DND-41 (cell line): ENCODE measurements at regions not wholly inside any gene's neighbourhood (a gene's known extent, or its start where the extent isn't known, plus 50 kb on each side); places are given as distances from the start of the nearest gene placed in this dataset.

Source experiments
- ATAC-seq: fragments of 200-7000 bp; cut with Tn5 transposase; 3 replicates; pipeline ENCODE4 v1.9.1; 2021; ENCODE audit warnings: low read depth; ENCODE audit not compliant: insufficient read depth
- DNase-seq: peaks from one replicate; pipeline ENCODE4 v3.0.0-alpha.2; 2020
- H2AFZ ChIP-seq: 2 replicates; pipeline ENCODE4 v1.6.0; 2012; ENCODE audit warnings: low read depth, low read length
- H3K27ac ChIP-seq: 2 replicates; pipeline ENCODE4 v1.5.1; 2012; ENCODE audit warnings: low read length, inconsistent platforms
- H3K27me3 ChIP-seq: fragments of 200-600 bp; sonication (generic); 2 replicates; pipeline ENCODE4 v1.6.0; 2012; ENCODE audit warnings: low read length, mild to moderate bottlenecking, inconsistent platforms; ENCODE audit not compliant: insufficient read depth, poor library complexity
- H3K36me3 ChIP-seq: 2 replicates; pipeline ENCODE4 v1.5.1; 2012; ENCODE audit warnings: low read length, inconsistent platforms; ENCODE audit not compliant: insufficient read depth
- H3K4me1 ChIP-seq: 2 replicates; pipeline ENCODE4 v1.5.1; 2012; ENCODE audit warnings: mild to moderate bottlenecking, low read length; ENCODE audit not compliant: insufficient read depth
- H3K4me2 ChIP-seq: 2 replicates; pipeline ENCODE4 v1.6.0; 2012; ENCODE audit warnings: mild to moderate bottlenecking, moderate library complexity, low read length, inconsistent platforms; ENCODE audit not compliant: insufficient read depth
- H3K4me3 ChIP-seq, 2 experiments: fragments of 200-600 bp in 1 of 2; shearing (Covaris generic) in 1 of 2; 2 replicates each; pipeline ENCODE4 v1.5.1; 2012 to 2016; ENCODE audit warnings: inconsistent platforms in 2 of 2, low read length in 2 of 2, mild to moderate bottlenecking in 2 of 2, low read depth in 1 of 2, moderate library complexity in 1 of 2
- H3K79me2 ChIP-seq: 2 replicates; pipeline ENCODE4 v1.6.0; 2012; ENCODE audit warnings: low read length, inconsistent platforms; ENCODE audit not compliant: insufficient read depth
- H3K9ac ChIP-seq: 2 replicates; pipeline ENCODE4 v1.6.0; 2012; ENCODE audit warnings: low read depth, mild to moderate bottlenecking, inconsistent platforms, low read length, moderate library complexity
- H3K9me3 ChIP-seq: 2 replicates; pipeline ENCODE4 v1.5.1; 2012; ENCODE audit warnings: low read length, moderate library complexity, mild to moderate bottlenecking, inconsistent platforms; ENCODE audit not compliant: insufficient read depth, severe bottlenecking
- H4K20me1 ChIP-seq: 2 replicates; pipeline ENCODE4 v1.6.0; 2012; ENCODE audit warnings: low read length; ENCODE audit not compliant: insufficient read depth
- EZH2 ChIP-seq: IDR thresholded peaks from 3 replicates; pipeline ENCODE4 v1.6.1; 2012; ENCODE audit warnings: borderline replicate concordance, low read depth, mild to moderate bottlenecking, moderate library complexity, low read length, inconsistent platforms; ENCODE audit not compliant: severe bottlenecking
- TF ChIP-seq, protein P1 (sequence below): IDR thresholded peaks from 2 replicates; pipeline ENCODE4 v1.5.1; 2012; ENCODE audit warnings: borderline replicate concordance, low read length, moderate library complexity, mild to moderate bottlenecking; ENCODE audit not compliant: poor library complexity, severe bottlenecking; ENCODE audit errors: extremely low read depth

GRCh38 chr16:54412777-54413455 lies 126.3 kb upstream of the IRX3 start:
- Histone ChIP-seq H3K36me3 (no peaks in the 10 kb centered on the region), H3K4me3 (no peak overlapping the region), H3K4me2 (no peak overlapping the region), H3K9ac (no peak overlapping the region), H3K79me2 (no peaks in the 10 kb centered on the region), H3K27me3 (no peaks in the 10 kb centered on the region), H3K9me3 (no peaks in the 10 kb centered on the region), H3K4me1 (no peaks in the 10 kb centered on the region), H2AFZ (no peak overlapping the region), H3K27ac (no peak overlapping the region), H4K20me1 (no peaks in the 10 kb centered on the region)
- no peak for ATAC-seq
- DNase-seq: no peak
- TF ChIP-seq, protein P1, sequence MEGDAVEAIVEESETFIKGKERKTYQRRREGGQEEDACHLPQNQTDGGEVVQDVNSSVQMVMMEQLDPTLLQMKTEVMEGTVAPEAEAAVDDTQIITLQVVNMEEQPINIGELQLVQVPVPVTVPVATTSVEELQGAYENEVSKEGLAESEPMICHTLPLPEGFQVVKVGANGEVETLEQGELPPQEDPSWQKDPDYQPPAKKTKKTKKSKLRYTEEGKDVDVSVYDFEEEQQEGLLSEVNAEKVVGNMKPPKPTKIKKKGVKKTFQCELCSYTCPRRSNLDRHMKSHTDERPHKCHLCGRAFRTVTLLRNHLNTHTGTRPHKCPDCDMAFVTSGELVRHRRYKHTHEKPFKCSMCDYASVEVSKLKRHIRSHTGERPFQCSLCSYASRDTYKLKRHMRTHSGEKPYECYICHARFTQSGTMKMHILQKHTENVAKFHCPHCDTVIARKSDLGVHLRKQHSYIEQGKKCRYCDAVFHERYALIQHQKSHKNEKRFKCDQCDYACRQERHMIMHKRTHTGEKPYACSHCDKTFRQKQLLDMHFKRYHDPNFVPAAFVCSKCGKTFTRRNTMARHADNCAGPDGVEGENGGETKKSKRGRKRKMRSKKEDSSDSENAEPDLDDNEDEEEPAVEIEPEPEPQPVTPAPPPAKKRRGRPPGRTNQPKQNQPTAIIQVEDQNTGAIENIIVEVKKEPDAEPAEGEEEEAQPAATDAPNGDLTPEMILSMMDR: no peak
- no peak for TF ChIP-seq EZH2

DNA sequence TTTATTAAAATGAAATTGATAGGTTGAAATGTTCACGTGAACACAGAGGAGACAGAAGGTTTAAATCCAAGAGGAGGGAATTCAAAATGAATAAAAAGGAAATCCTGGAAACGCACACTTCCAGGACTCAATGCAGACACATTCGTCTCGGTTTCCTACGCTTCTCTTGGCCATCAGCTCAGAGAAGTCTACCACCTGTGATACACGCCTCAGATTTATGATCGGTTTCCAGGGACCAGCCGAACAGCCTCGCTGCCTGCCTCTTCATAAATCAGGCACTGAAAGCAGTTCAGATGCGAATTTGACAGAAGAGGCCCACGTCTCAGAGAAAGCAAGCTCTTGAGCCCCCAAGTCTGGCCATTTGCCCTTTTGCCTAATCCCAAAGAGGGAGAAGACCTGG lies 125.5 kb upstream of the IRX3 start:
- TF ChIP-seq EZH2: no peak
- TF ChIP-seq, protein P1: no peak
- H3K4me2 ChIP-seq: no peak overlapping the region
- H2AFZ ChIP-seq: no peak overlapping the region
- H3K4me1 ChIP-seq: no peaks in the 10 kb centered on the region
- no peaks in the 10 kb centered on the region for H3K9me3 ChIP-seq
- no peak overlapping the region for H3K4me3 ChIP-seq
- H3K36me3 ChIP-seq: no peaks in the 10 kb centered on the region
- no peaks in the 10 kb centered on the region for H3K27me3 ChIP-seq
- ATAC-seq (no peak), DNase-seq (no peak)
- no peak overlapping the region for H3K9ac ChIP-seq
- H3K79me2 ChIP-seq: no peaks in the 10 kb centered on the region
- no peak overlapping the region for H3K27ac ChIP-seq
- H4K20me1 ChIP-seq: no peaks in the 10 kb centered on the region

GRCh38 chr16:54411544-54411943 lies 125.0 kb upstream of the IRX3 start:
- Histone ChIP-seq H3K4me1 (no peaks in the 10 kb centered on the region), H3K4me3 (no peak overlapping the region), H3K9ac (no peak overlapping the region)

More at GRCh38 chr16:54411544-54411943, 125.0 kb upstream of the IRX3 start:
- Histone ChIP-seq H3K36me3 (no peaks in the 10 kb centered on the region), H3K4me2 (no peak overlapping the region), H3K27me3 (no peaks in the 10 kb centered on the region), H4K20me1 (no peaks in the 10 kb centered on the region), H2AFZ (no peak overlapping the region), H3K79me2 (no peaks in the 10 kb centered on the region), H3K27ac (no peak overlapping the region), H3K9me3 (no peaks in the 10 kb centered on the region)
- ATAC-seq: no peak
- no peak for DNase-seq
- TF ChIP-seq, protein P1: no peak
- no peak for TF ChIP-seq EZH2
